H1 (cell line): ENCODE measurements at regions not wholly inside any gene's neighbourhood (a gene's known extent, or its start where the extent isn't known, plus 50 kb on each side); places are given as distances from the start of the nearest gene placed in this dataset.

ENCODE experiments used
- CBX8 ChIP-seq: fragments of 300-800, 300-1000 bp; sonication (generic); IDR thresholded peaks from 2 replicates; pipeline ENCODE4 v1.7.1; 2016; ENCODE audit warnings: low read depth, low read length, borderline replicate concordance
- EZH2 ChIP-seq: fragments of 200-600 bp; sonication (generic); IDR thresholded peaks from 2 replicates; pipeline ENCODE4 v1.7.1; 2012; ENCODE audit warnings: low read depth, mild to moderate bottlenecking, moderate library complexity, low read length, inconsistent platforms; ENCODE audit not compliant: severe bottlenecking
- HDAC2 ChIP-seq, 2 experiments: fragments of 300-600 bp in 1 of 2; sonication (generic) in 1 of 2; IDR thresholded peaks; 2 replicates each; pipeline ENCODE4 v1.6.1; 2011 to 2012; ENCODE audit warnings: low read depth in 2 of 2, low read length in 2 of 2, mild to moderate bottlenecking in 2 of 2, moderate library complexity in 2 of 2, borderline replicate concordance in 1 of 2, inconsistent platforms in 1 of 2
- POLR2A ChIP-seq, 2 experiments: IDR thresholded peaks; 1 replicate in 1 of 2; 2 replicates in 1 of 2; pipeline ENCODE4 v1.6.1; 2011; ENCODE audit warnings: low read depth in 2 of 2, low read length in 2 of 2, mild to moderate bottlenecking in 2 of 2; ENCODE audit errors: control extremely low read depth in 1 of 2
- POLR2AphosphoS5 ChIP-seq: IDR thresholded peaks from 2 replicates; pipeline ENCODE4 v1.6.1; 2011; ENCODE audit warnings: low read depth, low read length
- RXRA ChIP-seq: IDR thresholded peaks from 2 replicates; pipeline ENCODE4 v1.6.1; 2011; ENCODE audit warnings: low read depth, mild to moderate bottlenecking, low read length, moderate library complexity; ENCODE audit not compliant: insufficient read depth
- SP1 ChIP-seq: IDR thresholded peaks from 2 replicates; pipeline ENCODE4 v1.6.1; 2011; ENCODE audit warnings: low read depth, low read length
- SP2 ChIP-seq: IDR thresholded peaks from 2 replicates; pipeline ENCODE4 v1.6.1; 2012; ENCODE audit warnings: mild to moderate bottlenecking, low read length, inconsistent platforms
- TAF1 ChIP-seq: IDR thresholded peaks from 2 replicates; pipeline ENCODE4 v1.6.1; 2011; ENCODE audit warnings: mild to moderate bottlenecking, low read depth, low read length
- TCF12 ChIP-seq: IDR thresholded peaks from 2 replicates; pipeline ENCODE4 v1.6.1; 2011; ENCODE audit warnings: low read depth, mild to moderate bottlenecking, low read length
- YY1 ChIP-seq: IDR thresholded peaks from 2 replicates; pipeline ENCODE4 v1.6.1; 2011; ENCODE audit warnings: low read depth, mild to moderate bottlenecking, low read length
- TF ChIP-seq, protein P1 (sequence below), 3 experiments: IDR thresholded peaks; 1 replicate in 2 of 3; 2 replicates in 1 of 3; pipeline versions ENCODE4 v1.5.1 to v1.6.1; 2011; ENCODE audit warnings: low read length in 3 of 3, mild to moderate bottlenecking in 3 of 3, inconsistent platforms in 2 of 3, low read depth in 1 of 3, moderate library complexity in 1 of 3; ENCODE audit not compliant: insufficient read depth in 1 of 3; ENCODE audit errors: control extremely low read depth in 1 of 3
- TF ChIP-seq, protein P2 (sequence below): IDR thresholded peaks from 2 replicates; pipeline ENCODE4 v1.6.1; 2011; ENCODE audit warnings: low read length, improper control_type of control experiment
- TF ChIP-seq, protein P3 (sequence below): IDR thresholded peaks from 2 replicates; pipeline ENCODE4 v1.6.1; 2012; ENCODE audit warnings: inconsistent platforms

DNA sequence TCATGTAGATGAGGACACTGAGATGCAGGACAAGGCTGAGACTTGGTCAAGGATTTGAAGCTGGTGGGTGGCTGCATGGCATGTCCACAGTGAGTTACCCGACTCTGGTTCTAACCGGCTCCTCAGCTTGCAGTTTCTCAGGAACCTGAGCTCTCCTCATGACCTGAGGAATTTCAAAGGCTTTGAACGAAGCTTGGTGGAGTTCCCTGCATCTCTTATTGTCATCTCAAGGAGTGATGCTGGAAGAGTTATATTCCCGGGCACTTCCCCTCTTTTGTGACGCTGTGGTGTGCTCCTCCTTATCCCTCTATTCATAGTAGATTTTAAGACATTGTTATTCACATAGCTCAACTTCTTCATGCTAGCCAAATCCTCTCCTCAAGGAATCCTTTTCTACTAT lies 500.1 kb upstream of the HTR2A start:
- TF ChIP-seq POLR2AphosphoS5 (no peak), TCF12 (no peak), RXRA (no peak), EZH2 (no peak), CBX8 (no peak), POLR2A (IDR thresholded peaks at IDR 0.05; ENCODE audit: control extremely low read depth in 1 of 2, low read depth in 2 of 2, low read length in 2 of 2) (no peak), HDAC2 (IDR thresholded peaks at IDR 0.05; ENCODE audit: borderline replicate concordance in 1 of 2, low read depth in 2 of 2, low read length in 2 of 2) (no peak), TAF1 (no peak), SP1 (no peak), SP2 (no peak), YY1 (no peak)
- TF ChIP-seq, protein P1, sequence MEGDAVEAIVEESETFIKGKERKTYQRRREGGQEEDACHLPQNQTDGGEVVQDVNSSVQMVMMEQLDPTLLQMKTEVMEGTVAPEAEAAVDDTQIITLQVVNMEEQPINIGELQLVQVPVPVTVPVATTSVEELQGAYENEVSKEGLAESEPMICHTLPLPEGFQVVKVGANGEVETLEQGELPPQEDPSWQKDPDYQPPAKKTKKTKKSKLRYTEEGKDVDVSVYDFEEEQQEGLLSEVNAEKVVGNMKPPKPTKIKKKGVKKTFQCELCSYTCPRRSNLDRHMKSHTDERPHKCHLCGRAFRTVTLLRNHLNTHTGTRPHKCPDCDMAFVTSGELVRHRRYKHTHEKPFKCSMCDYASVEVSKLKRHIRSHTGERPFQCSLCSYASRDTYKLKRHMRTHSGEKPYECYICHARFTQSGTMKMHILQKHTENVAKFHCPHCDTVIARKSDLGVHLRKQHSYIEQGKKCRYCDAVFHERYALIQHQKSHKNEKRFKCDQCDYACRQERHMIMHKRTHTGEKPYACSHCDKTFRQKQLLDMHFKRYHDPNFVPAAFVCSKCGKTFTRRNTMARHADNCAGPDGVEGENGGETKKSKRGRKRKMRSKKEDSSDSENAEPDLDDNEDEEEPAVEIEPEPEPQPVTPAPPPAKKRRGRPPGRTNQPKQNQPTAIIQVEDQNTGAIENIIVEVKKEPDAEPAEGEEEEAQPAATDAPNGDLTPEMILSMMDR (IDR thresholded peaks at IDR 0.05; ENCODE audit: control extremely low read depth in 1 of 3, insufficient read depth in 1 of 3, low read depth in 1 of 3, low read length in 3 of 3) = no peak
- TF ChIP-seq, protein P2, sequence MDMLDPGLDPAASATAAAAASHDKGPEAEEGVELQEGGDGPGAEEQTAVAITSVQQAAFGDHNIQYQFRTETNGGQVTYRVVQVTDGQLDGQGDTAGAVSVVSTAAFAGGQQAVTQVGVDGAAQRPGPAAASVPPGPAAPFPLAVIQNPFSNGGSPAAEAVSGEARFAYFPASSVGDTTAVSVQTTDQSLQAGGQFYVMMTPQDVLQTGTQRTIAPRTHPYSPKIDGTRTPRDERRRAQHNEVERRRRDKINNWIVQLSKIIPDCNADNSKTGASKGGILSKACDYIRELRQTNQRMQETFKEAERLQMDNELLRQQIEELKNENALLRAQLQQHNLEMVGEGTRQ = no peak
- TF ChIP-seq, protein P3, sequence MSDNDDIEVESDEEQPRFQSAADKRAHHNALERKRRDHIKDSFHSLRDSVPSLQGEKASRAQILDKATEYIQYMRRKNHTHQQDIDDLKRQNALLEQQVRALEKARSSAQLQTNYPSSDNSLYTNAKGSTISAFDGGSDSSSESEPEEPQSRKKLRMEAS = no peak
